Fibroblast of skin of scalp (primary cell): ENCODE measurements at regions not wholly inside any gene's neighbourhood (a gene's known extent, or its start where the extent isn't known, plus 50 kb on each side); places are given as distances from the start of the nearest gene placed in this dataset.

ENCODE experiments used
- DNase-seq: peaks from one replicate; pipeline ENCODE4 v3.0.0-alpha.2; 2013

DNA sequence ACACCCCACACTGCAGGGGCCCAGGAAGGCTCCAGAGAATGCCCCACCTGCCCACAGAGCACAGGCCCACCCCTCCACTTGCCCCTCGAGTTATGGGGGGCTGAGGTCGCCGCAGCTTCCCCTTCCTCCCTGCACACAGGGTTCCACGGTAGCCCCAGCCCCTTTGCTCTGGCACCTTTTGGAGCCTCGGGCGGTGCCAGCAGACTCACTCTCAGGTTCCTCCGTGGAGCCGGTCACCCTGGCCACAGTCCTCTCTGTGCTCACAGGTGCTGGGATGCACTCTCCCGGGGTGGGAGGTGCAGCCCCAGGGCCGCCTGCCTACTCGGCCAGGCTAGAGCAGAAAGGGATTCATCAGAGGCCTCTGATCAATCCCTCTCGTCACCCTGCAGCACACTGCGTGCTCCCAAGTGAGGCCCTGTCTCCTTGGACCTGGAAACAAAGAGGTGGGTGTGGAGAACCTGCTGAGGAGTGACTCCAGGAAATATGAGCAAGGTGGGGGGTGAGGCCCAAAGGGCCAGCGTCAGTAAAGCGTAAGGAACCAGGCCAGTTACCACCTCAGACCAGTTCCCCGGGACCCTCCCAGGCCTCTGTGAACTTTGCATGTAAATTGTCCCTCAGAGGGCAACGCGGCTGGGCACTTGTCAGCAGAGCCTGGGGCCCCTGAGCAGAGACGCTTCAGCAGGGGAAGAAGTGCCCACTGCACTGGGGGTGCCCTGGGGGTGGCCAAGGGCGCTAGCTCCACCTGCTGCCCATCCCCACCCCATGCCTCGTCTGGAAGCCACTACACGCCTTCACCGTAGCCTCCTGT lies 167.8 kb downstream of the OLFM1 start:
- DNase-seq, result no peak

DNA sequence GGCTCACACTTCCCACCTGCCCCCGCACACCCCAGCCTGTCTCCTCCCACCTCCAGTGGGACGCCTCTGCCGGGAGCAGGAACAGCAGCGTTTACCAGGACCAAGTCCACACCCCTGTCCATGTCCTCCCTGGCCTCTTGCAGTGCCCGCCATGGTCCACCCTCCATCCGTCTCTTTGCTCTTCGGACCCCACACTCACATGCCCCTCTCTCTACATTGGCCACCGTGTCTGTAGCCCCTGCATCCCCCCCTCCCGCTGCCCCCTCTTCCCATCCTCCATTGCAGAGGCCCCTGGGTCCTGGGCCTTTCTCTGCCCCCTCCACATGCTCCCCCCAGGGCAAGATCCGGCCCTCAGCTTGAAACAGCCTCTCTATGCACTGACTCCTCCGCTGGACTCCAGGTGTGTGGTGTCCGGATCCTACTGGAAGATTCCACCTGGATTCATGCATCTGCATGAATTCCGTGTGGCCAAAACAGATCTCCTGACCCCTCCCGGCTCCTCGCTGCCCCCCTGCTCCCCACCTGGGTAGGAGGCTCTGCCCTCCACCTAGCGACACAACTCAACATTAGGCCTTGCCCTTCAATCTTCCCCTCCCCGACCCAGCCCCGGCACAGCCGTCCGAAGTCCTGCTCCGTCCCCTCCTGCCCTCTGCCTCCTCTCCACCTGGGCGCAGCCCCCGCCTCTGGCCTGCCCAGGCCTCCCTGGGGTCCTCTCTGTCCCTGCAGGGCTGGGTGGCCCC lies 168.5 kb downstream of the OLFM1 start:
- no peak for DNase-seq

DNA sequence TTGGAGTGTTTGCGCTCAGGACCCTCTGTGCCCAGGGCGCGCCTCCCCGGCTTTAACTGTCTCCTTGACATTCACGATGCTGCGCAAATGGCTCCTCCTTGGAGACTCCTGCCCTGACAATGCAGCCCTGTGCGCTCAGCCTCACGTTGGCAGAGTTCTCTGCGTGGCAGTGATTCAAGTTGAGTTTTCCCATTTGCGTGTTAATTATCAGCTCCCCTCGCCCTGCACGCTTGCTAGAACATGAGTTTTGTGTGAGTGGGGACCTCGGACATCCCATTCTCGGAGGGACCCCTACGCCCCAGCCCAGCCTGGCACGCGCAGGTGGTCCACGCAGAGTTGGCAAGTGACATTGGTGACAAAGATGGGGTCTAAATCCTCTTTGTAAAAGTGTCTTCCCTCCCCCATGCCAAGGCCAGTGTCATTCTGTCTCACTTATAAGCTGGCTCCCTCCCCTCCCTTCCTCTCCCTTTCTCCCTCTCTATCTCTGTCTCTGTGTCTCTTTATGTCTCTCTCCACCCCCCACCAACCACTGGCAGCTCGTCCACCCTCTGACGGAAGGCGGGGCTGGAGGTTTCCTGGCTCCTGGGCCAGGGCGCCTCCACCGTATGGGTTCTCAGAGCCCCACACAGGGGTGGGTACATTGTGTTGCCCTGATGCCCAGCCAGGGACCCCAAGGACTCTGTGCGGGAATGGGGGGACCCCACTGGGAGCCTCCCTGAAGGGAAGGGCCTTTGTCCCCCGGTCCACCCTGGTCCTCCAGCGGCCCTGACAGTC lies 169.3 kb downstream of the OLFM1 start:
- DNase-seq, result no peak

DNA sequence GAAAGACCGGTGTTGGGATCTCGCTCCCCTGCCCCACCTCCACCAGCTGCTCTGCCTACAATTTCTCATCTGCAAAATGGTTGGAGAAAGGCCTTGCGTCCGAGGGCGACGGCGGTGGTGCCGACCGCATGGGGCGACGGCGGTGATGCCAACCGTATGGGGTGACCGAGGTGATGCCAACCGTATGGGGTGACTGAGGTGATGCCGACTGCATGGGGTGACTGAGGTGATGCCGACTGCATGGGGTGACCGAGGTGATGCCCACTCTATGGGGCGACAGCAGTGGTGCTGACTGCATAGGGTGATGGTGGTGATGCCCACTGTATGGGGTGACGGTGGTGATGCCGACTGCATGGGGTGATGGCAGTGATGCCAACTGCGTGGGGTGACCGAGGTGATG lies 171.0 kb downstream of the OLFM1 start:
- DNase-seq, result no peak

DNA sequence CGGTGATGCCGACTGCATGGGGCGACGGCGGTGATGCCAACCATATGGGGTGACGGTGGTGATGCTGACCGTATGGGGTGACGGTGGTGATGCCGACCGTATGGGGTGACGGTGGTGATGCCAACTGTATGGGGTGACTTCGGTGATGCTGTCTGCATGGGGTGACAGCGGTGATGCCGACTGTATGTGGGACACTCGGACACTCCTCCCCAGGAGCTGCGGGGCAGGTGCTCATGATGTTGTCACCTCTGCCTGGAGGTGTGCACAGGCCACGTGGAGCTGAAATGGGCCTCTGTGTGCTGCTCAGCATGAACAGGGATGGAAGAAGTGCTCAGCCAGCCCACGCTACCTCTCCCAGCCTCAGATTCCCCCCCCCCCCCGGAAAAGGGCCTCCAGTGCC lies 171.8 kb downstream of the OLFM1 start:
- no peak for DNase-seq

DNA sequence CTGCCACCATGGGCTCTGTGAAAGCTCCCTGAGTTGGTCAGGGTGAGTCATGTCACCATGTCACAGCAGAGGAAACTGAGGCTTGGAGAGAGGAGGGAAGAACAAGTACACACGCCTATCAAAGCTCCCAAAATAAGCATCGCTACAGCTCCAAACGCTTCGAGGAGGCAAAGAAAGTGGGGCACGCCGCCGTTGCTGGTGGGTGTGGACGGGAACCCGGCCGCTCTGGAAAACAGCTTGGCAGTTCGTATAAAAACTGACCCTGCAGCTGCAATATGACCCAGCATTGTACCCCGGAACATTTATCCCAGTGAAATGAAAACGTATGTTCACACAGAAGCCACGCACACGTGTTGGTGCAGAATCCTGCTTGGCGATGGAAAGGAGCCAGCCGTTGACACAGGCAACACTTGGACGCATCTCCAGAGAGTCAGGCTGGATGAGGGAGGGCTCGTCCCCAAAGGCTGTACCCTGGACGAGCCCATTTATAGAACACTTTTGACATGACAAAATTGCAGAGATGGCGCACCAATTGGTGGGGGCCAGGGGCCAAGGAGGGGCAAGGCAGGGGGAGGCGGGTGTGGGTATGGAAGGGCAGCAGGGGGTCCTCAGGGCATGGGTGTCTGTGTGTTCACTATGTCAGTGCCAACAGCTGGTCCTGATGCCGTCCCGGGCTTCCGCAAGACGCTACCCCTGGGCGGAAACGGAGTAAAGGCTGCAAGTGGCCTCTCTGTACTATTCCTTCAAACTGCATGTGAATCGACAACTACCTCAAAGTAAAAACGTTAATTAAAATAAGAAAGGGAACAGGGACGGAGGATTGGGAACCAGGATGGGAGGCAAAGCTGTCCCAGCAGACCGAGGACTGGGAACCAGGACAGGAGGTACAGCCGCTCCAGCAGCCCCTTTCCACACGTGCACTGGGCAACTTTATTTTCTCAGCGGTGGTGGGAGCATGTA lies 173.0 kb downstream of the OLFM1 start:
- no peak for DNase-seq

DNA sequence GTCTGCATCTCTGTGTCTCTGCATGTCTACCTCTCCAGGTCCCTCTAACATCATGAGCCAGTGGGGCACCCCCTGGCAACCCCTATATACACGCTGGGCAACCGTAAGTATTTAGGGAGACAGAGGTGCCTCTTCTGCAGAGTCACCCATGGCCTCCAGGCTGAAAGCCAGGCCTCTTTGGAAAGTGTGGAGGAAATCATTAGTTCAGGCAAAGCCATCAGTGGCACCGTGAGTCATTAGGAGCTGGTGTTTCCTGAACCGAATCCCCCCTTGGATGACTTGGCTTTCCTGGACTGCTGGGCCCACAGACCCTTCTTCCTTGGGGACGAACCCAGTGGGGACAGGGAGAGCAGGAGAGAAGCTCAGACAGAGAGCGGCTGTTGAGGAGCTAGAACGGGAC lies 174.8 kb downstream of the OLFM1 start:
- no peak for DNase-seq

DNA sequence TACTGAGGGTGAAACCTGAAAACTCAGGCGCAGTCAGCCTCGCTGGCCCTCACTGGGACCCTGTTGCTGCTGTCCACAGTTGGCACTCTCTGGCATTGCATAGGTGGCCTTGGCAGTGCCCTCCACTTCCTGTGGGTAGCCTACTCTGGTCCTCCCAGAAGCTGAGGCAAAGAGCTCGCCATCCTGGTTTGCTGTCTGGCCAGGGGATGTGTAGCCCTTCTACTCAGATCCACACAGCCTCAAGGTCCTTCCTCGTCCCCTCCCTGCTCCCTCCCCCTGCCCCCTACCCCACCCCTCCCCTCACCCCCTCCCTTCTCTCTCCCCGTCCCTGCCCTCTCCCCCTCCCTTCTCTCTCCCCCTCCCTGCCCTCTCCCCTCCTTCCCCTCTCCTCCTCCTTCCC lies 176.0 kb downstream of the OLFM1 start:
- DNase-seq, result no peak

DNA sequence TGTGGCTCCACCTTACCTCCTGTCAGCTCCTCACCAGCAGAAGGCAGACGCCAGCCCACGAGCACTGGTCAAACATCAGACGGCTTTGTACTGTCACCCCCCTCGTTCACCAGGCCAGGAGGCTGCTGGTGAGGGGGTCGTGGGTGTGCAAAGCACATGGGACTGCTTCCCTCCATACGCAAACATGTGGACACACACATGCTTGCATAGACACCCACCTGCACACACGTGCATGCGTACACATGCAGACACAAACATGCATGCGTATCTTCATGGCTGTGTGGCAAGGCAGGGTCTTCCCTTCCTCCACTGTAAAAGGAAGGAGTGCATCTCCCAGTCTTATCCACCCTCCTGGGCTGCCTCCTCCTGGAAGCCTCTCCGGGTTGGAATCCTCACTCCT lies 178.5 kb downstream of the OLFM1 start:
- DNase-seq, result no peak

DNA sequence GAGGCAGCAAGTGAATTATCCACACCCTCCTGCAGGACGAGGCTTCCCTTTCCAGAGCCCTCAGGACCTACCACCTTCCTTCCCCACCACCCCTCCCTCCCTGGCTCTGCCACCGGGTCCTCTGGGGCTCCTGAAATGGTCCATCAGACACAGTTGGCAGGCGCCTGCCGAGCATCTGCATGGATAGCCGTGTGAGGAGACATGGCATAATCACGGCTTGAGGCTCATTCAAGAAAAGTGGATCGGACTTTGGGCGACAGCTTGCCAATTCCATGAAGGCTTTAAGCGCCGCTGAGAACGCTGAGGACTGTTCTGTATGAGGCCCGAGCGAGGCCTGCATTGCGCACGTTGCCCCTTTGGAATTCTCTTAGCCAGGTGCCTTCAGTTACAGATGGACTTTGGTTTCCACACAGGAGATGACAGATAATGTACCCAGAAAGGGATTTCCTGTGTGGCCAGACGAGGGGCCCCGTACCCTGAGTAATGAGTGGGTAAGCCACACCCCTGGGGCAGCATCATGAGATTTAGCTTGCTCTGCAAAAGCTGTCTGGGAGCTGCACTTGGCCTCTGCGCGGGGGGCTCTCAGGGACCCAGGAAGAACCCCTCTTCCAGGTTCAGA lies 179.8 kb downstream of the OLFM1 start:
- no peak for DNase-seq

DNA sequence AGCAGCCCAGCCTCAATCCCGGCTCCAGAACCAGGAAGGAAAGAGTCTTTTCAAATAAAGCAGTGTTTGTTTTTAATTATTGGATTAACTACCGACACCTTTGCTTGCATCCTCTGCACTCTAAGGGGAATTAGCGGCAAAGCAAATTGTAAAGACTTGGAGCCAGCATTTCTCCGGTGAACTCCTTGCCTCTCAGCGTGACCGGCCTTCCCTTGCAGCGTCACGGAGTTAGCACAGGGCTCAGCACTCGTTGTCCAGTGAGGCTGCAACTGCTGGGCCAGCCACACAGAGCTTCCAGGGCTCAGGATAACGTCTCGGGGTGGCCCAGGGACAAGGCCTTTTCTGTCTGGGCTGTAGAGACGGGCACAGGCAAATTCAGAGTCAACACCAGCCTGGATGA lies 180.6 kb downstream of the OLFM1 start:
- DNase-seq, result no peak

DNA sequence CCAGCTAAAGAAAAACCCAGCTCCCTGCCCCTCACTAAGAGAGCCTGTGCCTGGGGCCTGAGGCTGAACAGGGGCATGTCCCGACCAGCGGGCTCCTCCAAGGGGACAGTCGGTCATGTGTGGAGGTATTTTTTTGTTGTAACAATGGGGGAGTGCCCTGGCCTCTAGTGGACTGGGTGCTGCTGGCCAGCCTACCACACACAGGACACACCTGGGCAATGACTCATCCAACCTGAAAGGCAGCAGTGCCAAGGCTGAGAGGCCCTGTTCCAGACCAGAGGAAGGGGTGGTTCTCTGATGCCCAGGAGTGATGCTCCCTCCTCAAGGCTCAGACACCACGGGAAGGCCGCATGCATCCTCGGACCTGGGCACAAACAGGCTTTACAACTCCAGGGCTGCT lies 181.5 kb downstream of the OLFM1 start:
- DNase-seq, result no peak

DNA sequence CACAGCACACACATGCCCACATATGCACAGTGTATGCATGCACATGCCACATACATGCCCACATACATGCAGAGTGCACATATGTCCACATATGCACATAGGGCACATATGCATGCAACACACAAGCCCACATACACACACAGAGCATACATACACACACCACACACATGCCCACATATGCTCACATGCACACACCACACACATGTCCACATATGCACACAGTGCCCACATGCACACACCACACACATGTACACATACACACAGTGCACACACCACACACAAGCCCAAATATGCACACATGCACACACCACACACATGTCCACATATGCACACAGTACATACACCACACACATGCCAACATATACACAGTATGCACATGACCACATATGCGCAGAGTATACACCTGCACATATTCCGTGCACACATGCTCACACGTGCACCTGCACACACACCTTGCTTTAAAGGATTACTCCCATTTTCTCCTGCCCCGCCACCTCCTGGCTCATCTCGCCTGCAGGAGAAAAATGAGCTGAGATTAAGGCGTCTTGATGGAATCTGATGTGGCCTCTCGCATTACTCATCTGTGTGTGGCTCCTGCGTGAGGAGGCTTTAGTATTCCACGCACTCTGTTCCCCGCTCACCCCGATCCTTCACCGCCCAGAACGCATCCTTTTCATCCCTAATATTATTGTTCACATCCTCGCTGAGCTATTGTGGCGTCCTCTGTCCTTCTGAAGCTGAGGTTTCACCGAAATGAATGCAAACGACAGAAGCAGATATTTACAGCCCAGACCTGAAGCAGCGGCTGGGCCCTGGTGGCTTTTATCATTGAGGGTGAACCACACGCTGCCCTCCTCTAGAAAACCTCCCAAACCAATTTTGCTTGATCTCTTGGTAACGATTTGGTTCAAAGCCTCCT lies 182.7 kb downstream of the OLFM1 start:
- DNase-seq, result no peak

DNA sequence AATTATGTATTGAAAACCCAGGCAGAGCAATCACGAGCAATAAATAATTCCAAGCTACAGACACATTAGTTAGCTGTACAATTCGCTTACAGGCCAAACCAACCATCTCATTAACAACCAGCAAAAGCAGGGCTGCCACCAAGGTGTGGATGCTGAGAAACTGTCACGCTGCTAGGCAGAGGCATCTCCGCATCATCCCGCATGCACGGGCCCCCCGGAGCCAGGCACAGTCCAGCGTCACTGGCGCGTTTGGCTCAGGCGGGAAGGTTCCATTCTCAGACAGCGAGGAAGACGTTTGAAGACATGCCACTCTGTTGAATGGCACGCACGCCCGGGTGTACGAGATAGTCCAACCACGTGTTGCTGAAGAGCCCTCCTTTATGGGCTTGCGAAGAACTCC lies 184.0 kb downstream of the OLFM1 start:
- DNase-seq, result no peak

DNA sequence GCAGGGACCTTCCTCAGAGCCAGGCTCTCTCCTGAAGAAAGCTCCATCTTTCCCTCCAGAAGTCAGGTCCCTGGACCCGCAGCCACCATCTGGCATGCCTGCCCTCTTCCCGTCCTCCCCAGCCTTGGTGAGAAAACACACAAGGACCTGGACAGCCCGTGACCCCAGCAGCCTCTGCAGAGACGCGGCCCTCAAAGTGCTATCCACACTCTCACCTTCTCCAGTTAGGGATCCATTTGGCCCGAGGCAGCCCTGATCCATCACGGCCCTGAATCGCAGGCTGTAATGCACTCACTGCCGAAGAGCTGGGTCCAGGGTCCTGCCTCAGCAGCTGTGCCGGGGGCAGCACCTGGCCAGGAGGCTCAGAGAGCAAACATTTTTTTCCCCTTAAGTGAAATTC lies 185.1 kb downstream of the OLFM1 start:
- no peak for DNase-seq

DNA sequence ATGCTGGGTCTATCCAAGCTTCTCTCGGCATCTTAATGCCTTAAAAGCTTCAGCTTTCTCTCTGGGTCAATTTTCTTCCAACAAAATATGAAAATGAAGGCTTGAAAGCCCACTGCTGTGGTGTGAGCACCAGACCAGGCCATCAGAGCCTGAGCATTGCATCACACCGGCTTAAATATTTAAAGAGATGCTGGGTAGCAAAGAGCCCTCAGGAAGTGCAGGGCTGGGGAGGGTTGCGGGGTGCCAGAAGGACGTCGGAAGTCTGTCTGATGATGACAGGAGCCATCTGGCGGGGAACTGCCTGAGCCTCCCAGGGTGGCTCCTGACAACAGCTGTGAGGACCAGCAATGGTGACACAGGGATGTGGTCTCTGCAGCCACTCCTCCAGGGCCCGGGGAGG lies 185.5 kb downstream of the OLFM1 start:
- DNase-seq, result no peak

DNA sequence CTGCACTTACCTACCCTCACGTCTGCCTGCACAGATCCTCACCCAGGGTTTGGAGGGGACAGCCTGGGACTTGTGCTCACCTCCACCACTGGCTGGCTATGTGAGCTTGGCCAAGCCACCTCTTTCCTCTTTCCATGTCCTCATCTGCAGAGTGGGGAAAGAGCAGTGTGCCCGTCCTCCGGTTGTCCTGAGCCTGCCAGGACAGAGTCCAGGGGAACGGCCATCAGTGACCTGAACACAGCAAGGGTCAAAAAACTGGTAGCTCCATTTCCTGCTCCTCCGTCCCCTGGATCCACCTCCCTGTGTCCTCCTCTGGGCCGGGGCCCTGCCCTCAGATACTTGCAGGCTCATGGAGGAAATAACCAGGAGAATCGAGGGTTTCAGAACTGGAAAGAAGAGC lies 187.7 kb downstream of the OLFM1 start:
- no peak for DNase-seq

DNA sequence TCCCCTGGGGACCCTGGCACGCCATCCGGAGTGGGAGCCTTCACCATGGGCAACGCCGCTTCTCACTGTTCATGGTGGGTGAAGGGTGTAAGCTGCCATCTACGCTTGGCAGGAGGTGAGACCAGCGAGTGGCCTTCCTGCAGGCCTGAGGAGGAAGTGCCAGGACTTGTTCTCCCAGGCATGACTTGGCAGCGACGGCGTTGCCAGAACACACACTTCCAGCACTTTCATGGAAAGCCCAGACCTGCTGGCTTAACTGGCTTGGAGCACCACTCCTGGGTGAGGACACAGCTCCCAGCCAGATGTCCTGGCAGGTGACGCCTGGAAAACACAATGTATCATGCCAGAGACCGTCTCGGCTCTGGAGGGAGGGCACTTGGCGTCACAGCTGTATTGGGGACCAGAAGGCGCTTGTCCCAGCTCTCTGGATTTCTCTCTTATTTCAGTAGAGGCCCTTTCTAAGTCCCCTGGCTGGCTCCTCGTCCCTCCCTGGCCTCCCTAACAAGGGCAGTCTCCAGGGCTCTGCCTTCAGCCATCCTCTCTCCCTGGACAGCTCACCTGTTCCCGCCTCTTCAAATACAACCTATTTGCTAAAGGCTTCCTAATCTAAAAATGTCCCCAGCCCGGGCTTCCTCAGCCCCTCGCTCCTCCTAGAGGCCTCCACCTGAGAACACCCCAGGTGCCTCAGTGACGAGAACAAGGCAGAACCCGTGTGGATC lies 188.3 kb downstream of the OLFM1 start:
- DNase-seq, result no peak

DNA sequence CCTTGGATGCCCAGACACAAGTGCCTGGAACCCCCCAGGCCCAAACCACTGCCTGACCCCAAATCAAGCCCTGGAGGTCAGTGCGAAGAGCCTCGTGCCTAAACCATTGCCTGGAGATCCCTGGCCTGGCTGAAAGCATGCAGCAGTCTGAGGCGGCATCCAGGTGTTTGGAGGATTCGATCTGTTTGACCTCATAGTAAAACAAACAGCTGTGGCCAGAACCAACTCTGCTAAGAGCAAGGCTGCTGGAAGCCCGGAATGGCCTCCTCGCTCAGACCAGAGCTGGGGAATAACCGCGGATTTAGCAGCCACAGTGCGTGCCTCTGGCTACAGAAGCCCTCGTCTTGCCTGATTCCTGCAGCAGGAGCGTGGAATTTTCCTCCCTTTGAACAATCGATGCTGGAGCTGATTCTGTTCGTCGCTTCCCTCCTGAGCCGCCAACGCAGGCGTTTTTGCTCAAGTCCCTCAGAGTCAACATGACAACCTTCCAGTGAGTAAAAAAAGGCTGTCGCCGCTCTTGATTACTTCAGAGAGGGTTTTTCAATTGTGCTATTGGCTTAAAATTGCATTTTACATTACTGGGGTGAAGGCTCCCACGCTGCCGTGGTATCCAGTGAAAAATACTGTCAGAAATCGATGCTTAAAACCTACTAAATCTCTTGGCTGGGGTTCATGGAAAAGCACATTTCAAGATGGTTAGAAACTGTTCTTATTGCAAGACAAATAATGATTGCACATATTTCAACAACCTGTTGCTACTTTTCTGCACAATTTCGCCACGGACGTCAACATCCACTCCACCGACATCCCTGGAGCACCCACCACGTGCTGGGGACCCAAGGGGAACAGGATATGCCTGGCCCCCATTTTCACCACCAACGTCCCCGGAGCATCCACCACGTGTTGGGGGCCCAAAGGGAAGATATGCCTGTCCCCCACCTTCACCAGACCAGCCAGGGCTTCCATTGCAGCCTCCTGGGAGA lies 190.0 kb downstream of the OLFM1 start:
- DNase-seq, result no peak
